NCI-H82 treated with DMSO at 0.1 percent for 48 hours (cell line): ENCODE measurements at regions not wholly inside any gene's neighbourhood (a gene's known extent, or its start where the extent isn't known, plus 50 kb on each side); places are given as distances from the start of the nearest gene placed in this dataset.
A peak's percentile ranks its signal among the peaks of the same experiment; 100 is the strongest.

Experiments used
- DNase-seq: peaks from one replicate; lab custom pipeline; 2025; ENCODE audit not compliant: unreplicated experiment; lab: John Stamatoyannopoulos, UW

DNA sequence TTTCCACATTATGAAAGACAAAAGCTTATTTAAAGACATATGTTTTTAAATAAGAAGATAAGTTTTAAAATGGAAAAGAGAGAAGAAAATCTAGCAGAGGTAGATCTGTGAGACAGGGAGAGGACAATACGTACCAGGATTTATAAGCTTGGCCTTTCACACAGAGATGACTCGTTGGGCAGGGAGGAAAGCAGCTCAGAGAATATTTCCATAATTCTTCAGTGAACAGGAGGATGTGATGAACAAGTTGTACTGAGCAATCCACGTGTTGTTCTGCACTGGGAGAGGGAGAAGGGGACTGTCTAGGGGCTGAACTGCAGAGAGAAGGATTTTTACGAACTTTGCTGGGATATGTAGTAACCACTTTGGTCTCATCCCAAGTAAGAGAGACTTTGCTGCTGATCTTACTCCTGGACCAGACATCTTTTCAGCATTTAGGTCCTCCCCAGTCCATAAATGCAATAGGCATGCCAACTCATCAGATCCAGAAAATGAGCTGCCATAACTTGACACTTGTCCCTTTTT lies 162.5 kb upstream of the SETBP1 start:
- DNase-seq = no peak

GRCh38 chr18:44518666-44519065 lies 162.0 kb upstream of the SETBP1 start:
- no peak for DNase-seq

DNA sequence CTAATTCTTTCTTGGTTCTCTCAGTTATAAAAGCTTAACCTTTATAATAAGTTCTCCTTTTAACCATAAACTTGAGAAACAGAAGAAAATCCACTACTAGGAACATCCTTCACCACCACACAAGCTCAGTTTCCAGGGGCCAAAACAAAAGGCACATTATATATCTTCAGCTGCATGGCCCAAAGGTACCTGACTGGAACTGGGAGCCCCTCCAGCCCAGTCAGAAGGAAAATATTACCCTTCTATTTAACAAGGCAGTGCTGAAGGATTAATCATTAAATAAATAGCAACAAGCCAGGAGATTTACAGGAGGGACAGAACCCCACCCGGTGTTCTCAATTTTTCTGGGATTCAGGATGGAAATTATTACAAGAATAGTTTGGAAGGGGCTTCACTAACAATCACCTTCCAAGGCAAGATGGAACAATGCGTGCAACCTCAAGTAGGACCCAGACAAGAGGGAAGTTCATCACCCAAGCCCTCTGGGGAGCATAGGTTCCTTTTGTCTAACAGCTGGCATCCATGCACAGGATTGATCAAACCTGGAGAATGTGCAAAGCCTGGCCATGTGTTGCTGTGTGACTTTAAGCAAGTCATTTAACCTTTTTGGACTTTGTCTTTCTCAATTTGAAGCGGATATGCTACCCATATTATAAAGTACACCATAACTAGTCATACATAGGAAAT lies 159.6 kb upstream of the SETBP1 start:
- DNase-seq = no peak

GRCh38 chr18:44521668-44522022 lies 159.0 kb upstream of the SETBP1 start:
- no peak for DNase-seq

GRCh38 chr18:44526705-44527415 lies 153.8 kb upstream of the SETBP1 start:
- DNase-seq = no peak

DNA sequence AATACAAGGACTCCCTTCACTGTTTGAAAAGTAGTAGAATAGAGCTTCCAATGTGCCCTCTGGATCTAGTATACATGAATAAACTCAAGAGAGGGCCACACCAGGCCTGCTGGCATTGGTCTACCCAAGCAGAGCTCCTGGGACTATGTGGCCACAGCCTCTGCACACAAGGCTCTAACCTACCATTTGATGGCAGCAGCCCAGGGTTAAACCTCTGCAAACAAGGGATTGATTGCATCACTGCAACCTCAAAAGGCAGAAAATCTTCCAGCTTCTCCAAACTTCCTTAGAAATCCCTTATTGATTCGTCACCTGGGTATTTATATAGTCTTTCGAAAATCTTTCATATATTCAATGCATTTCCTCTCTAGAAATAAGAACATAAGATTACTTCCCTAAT lies 147.6 kb upstream of the SETBP1 start:
- DNase-seq = no peak

DNA sequence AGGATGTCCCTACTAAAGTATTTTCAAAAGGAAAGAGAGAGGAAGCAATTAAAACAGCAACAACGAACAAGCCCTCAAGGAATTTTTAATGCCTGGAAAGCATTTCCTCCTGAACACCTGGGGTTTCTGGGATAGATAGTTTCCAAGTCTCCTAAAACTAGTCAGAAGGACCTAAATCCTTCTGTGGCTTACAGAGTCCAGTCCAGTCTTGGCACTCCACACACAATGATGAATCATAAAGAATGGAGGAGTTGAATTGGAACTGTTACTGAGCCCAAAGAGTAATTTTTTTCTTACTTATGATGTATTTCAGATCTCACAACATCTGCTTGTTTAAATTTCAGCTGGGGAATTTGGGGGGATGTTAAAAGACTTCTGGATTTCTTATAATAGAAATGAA lies 144.6 kb upstream of the SETBP1 start:
- no peak for DNase-seq

DNA sequence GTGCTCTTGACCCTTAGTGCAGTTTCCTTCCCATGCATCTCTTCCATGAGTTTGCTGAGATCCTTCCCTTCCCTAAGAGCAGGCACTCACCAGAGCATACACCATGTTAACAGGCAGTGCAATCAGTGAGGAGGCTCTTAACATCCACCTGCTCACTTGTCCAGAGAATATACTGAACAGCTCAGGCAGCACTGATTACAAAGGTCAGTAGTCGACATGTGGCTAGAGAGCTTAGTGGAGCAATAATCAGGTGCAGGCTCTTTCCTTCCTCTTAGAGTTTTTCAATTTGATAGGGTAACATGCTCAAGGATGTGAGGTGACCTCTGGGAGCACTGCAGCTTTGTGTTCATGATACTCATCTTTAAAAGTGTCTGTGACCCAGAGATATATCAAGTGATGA lies 144.1 kb upstream of the SETBP1 start:
- DNase-seq = no peak

DNA sequence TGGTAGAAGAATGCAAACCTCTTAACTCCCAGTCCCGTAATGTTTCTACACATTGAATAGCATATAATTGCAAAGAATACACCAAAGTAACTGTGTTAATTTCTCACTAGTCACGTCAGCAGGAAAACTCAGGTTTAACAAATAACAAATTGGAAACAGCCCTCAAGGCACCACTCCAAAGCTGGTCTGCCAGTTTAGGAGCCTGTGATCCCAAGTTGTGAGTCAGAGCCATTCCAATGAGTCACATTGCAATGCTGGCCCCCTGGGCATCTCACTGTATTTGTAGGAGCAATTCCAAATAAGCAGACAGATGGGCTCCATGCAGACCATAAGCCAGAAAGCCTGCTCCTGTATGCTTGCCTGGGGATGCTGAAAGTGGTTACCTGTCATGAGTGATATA lies 143.2 kb upstream of the SETBP1 start:
- no peak for DNase-seq

- DNase-seq = peak; percentile 4
Measured at GRCh38 chr18:44539926-44540325, 140.8 kb upstream of the SETBP1 start.

GRCh38 chr18:44541159-44541558 lies 139.5 kb upstream of the SETBP1 start:
- no peak for DNase-seq

- DNase-seq = no peak
Measured at GRCh38 chr18:44541781-44542180, 138.9 kb upstream of the SETBP1 start.

- no peak for DNase-seq
Measured at GRCh38 chr18:44543387-44543786, 137.3 kb upstream of the SETBP1 start.

DNA sequence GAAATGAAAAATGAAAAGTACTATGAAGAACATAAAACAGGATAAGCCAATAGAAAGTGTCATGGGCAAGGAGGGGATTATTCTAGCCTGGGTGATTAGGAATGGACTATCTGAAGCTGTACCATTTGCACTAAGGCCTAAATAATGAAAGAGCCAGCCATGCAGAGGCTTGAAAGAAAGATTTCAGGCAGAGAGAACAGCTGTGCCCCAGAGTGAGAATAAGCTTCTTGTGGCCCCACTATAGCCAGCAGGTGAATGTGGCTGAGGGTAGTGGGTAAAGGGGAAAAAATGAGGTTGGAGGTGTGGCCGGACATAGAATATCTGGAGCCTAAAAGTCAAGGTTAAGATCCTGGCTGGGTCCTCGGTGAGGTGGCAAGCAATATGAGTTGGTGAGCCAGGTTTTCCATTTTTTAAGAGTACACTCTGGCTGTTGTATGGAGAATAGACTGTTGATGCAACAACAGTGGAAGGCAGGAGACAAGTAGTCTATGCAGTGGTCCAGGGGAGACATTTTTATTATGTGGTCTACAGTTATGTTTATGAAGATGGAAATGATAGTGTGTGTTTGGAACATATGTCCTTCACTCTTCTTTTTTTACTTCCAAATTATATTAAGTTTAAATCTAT lies 135.2 kb upstream of the SETBP1 start:
- DNase-seq = no peak

DNA sequence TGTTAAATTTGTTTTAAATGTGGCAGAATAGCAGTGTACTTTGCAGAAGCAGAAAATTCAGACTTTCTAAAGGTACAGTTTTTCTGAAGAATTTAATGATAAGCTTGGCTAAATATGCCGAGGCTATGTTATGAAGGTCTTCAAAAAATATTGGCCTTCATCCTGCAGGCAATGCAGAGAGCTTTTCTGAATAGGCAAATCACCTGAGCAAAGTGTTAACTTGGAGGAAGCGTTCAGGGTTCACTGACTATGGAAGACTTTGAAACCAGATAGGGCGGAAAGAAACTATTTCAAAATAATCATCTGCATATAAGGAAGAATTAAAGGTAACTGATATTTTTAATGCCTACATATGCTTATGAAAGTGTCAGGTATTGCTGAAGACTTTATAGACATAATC lies 133.7 kb upstream of the SETBP1 start:
- no peak for DNase-seq

DNA sequence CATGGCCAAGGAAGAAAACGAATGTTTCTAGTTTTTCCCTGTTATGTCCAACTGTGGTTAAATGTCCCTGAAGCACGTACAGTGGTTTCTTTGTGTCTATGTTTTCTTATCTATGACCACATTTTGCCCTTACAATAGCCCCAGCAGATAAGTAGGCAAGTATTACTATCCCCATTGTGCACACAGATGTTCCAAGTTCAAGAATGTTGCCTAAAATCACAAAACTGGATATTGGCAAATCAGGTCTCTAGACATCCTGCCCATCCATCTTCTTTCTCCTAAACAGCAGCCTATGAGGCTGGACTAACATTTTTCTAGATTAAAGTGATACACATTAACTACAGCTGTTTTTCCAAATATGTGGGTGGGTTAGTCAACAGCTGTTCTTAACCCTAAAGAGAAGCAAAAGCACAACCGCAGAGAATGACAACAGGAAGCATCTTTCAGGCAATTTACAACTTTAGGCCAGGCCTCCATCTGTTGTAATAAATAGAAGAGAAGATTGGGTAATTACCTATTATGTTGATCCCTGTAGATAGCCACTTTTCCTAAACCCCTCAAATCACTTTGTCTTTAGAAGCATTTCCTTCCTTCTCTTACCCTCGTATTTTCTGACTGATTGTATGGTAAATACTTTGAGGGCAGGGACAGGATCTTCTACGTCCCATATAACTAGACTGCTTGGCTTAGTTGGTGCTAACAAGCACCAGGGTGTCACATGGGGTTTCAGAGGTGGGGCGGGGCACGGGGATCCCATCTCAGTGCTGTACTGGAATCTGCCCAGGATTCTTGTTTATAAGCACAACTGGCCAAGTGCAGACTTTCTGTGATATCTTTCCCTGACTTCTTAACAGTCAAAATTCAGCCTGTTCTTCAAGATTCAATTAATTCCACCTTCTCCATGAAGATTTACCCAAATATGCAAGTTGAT lies 132.1 kb upstream of the SETBP1 start:
- DNase-seq = no peak

DNA sequence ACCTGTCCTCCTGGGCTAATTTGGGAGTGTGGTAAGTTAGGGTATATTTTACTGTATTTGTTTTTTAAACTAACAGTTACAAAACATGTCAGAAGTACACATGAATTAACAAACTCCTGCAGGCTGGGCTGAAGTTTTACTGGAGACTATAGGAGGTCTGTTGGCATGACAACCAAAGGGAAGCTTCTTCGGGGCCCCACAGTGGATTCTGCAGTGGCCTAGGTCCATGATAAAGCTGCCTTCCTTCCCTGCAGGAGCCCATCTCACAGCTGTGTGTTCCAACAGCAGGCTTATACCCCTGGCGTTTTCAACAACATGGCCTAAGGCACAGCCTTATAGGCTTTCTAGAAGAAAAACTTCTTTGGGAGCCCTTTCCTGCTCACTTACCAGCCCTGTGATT lies 128.0 kb upstream of the SETBP1 start:
- no peak for DNase-seq

DNA sequence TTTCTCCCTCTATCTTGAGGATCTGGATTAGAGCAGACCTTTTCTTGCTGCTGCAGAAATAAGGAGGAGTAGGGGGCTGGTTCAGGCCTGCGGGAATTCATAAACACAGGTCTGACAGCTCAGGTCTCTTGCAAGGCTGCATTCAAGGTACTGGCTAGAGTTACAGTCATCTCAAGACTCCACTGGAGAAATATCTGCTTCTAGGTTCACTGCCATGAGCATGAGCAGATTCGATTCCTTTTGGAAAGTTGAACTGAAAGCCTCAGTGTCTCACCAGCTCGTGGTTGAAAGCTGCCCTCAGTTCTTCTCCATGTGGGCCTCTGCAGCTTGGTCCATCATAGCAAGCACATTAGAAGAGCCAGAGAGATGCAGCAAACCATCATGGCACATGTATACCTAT lies 124.4 kb upstream of the SETBP1 start:
- no peak for DNase-seq

- no peak for DNase-seq
Measured at GRCh38 chr18:44557616-44558151, 123.0 kb upstream of the SETBP1 start.

GRCh38 chr18:44558767-44559166 lies 121.9 kb upstream of the SETBP1 start:
- DNase-seq = no peak

DNA sequence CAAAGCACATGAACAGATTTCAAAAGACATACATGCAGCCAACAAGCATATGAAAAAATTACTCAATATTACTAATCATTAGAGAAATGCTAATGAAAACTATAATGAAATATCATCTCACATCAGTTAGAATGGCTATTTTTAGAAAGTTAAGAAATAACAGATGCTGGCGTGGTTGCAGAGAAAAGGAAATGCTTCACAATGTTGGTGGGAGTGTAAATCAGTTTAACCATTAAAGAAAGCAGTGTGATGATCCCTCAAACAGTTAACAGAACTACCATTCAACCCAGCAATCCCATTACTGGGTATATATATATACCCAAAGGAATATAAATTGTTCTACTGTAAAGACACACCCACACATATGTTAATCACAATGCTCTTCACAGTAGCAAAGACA lies 117.7 kb upstream of the SETBP1 start:
- no peak for DNase-seq
